Spleen (tissue), 11 donors: ENCODE measurements at regions not wholly inside any gene's neighbourhood (a gene's known extent, or its start where the extent isn't known, plus 50 kb on each side); places are given as distances from the start of the nearest gene placed in this dataset.

ENCODE experiments used
- DNase-seq: peaks from one replicate; pipeline ENCODE4 v3.0.0-alpha.2; 2020
- H3K27ac ChIP-seq, 8 donors: fragments of 200-600 bp; sonication (generic) in 7 of 8; 1 replicate in 4 of 8; 2 replicates in 4 of 8; pipeline versions ENCODE4 v1.5.0 to v1.8.0; 2016 to 2021; ENCODE audit warnings: inconsistent platforms in 4 of 8, mild to moderate bottlenecking in 4 of 8, moderate library complexity in 1 of 8
- H3K27me3 ChIP-seq, 7 donors: fragments of 200-600 bp; sonication (generic) in 6 of 7; replicated peaks in 1 of 7; 1 replicate in 4 of 7; 2 replicates in 3 of 7; pipeline versions ENCODE4 v1.5.0 to v1.8.0; 2016 to 2021; ENCODE audit warnings: inconsistent platforms in 3 of 7, mild to moderate bottlenecking in 1 of 7
- H3K36me3 ChIP-seq, 6 donors: fragments of 200-600 bp; sonication (generic) in 5 of 6; 1 replicate in 4 of 6; 2 replicates in 2 of 6; pipeline versions ENCODE4 v1.5.0 to v1.8.0; 2016 to 2021; ENCODE audit warnings: inconsistent platforms in 2 of 6
- H3K4me1 ChIP-seq, 6 donors: fragments of 200-600 bp; sonication (generic) in 5 of 6; 1 replicate in 3 of 6; 2 replicates in 3 of 6; pipeline versions ENCODE4 v1.5.0 to v1.8.0; 2016 to 2021; ENCODE audit warnings: inconsistent platforms in 3 of 6
- H3K4me3 ChIP-seq, 8 donors: fragments of 200-600 bp; sonication (generic) in 7 of 8; 1 replicate in 4 of 8; 2 replicates in 4 of 8; pipeline versions ENCODE4 v1.5.0 to v1.8.0; 2016 to 2021; ENCODE audit warnings: inconsistent platforms in 4 of 8, mild to moderate bottlenecking in 4 of 8, moderate library complexity in 2 of 8
- H3K9me3 ChIP-seq, 8 donors: fragments of 200-600 bp; sonication (generic) in 7 of 8; 1 replicate in 4 of 8; 2 replicates in 4 of 8; pipeline versions ENCODE4 v1.5.0 to v1.8.0; 2016 to 2021; ENCODE audit warnings: inconsistent platforms in 4 of 8
- POLR2A ChIP-seq, 3 donors: fragments of 450-650 bp; IDR thresholded peaks; one replicate each; pipeline ENCODE4 v1.5.1; 2017; ENCODE audit warnings: antibody characterized with exemption in 3 of 3, mild to moderate bottlenecking in 1 of 3
- POLR2AphosphoS5 ChIP-seq, 3 donors: sonication (generic); formaldehyde crosslinking; IDR thresholded peaks; one replicate each; pipeline ENCODE4 v1.5.1; 2017; ENCODE audit warnings: antibody characterized with exemption in 3 of 3
- WGBS, 5 donors: extraction: QIAGEN DNeasy Blood & Tissue Kit in 3 of 5; methylation state at CpG; one replicate each; pipeline versions ENCODE4 v1.1.5 to v1.1.7; 2013 to 2018; 5-methylcytosine and 5-hydroxymethylcytosine counted together
- intact Hi-C: fragments of 100-400 bp; cut with DNase I; formaldehyde crosslinking; loops from one replicate; pipeline ENCODE4 v1.15.0; 2023; ENCODE audit warnings: low total_unique reads
- TF ChIP-seq, protein P1 (sequence below), 11 experiments: fragments of 200-600 bp in 7 of 11; fragments of 450-650 bp in 4 of 11; sonication (generic) in 4 of 11; IDR thresholded peaks in 8 of 11; conservative IDR thresholded peaks in 3 of 11; 1 replicate in 7 of 11; 2 replicates in 4 of 11; pipeline versions ENCODE4 v1.4.0 to v1.8.0; 2016 to 2021; ENCODE audit warnings: antibody characterized with exemption in 11 of 11, inconsistent platforms in 4 of 11, mild to moderate bottlenecking in 1 of 11
- donor health status: healthy with polysubstance abuse.
- donor health status: DM: no; HTN: no; CAD: no; lungs with moderate emphysema.
- donor health status: DM: no; HTN: no; CAD: no.
- donor health status: Bipolar disorder and iron deficiency.
- donor health status: healthy.
- donor health status: DM: no; HTN: no; CAD: no.
- donor health status: DM: yes; HTN: yes; CAD: no.

GRCh38 chr2:239816576-239817467 is 208.3 kb downstream of the NDUFA10 start:
- TF ChIP-seq POLR2AphosphoS5 (IDR thresholded peaks at IDR 0.05) = no peak
- TF ChIP-seq, protein P1, sequence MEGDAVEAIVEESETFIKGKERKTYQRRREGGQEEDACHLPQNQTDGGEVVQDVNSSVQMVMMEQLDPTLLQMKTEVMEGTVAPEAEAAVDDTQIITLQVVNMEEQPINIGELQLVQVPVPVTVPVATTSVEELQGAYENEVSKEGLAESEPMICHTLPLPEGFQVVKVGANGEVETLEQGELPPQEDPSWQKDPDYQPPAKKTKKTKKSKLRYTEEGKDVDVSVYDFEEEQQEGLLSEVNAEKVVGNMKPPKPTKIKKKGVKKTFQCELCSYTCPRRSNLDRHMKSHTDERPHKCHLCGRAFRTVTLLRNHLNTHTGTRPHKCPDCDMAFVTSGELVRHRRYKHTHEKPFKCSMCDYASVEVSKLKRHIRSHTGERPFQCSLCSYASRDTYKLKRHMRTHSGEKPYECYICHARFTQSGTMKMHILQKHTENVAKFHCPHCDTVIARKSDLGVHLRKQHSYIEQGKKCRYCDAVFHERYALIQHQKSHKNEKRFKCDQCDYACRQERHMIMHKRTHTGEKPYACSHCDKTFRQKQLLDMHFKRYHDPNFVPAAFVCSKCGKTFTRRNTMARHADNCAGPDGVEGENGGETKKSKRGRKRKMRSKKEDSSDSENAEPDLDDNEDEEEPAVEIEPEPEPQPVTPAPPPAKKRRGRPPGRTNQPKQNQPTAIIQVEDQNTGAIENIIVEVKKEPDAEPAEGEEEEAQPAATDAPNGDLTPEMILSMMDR (IDR thresholded peaks at IDR 0.05 in 8 of 11, conservative IDR thresholded peaks at IDR 0.05 in 3 of 11) = no peak
- 73 to 87% (median 82%) methylated on average over 17 of the region's 17 CpGs for WGBS, 5 donors
- DNase-seq = no peak
- no peak overlapping the region for H3K27ac ChIP-seq
- no peak overlapping the region for H3K4me3 ChIP-seq
- peaks cover 0 to 15% (median 0%) of the 10 kb centered on the region in 7 donors for H3K27me3 ChIP-seq
- H3K36me3 ChIP-seq = no peaks in the 10 kb centered on the region
- H3K4me1 ChIP-seq = no peaks in the 10 kb centered on the region
- intact Hi-C loops = no loop called here
- no peaks in the 10 kb centered on the region for H3K9me3 ChIP-seq

DNA sequence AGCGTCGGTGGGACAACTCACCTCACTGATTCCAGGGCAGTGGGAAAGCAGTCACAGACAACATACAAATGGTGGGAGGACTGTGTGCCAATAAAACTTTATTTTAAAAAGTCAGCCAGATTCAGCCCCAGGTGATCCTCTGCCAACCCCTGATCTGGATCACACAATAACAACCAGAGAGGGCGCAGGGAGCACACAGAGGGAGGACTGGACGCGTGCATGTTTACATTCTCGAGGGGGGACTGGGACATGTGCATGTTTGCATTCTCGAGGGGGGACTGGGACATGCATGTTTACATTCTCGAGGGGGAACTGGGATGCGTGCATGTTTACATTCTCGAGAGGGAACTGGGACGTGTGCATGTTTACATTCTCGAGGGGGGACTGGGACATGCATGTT is 209.5 kb downstream of the NDUFA10 start:
- Histone ChIP-seq H3K36me3 (no peaks in the 10 kb centered on the region), H3K27me3 (peaks cover 0 to 15% (median 0%) of the 10 kb centered on the region in 7 donors), H3K27ac (no peak overlapping the region), H3K9me3 (no peaks in the 10 kb centered on the region), H3K4me3 (no peak overlapping the region), H3K4me1 (no peaks in the 10 kb centered on the region)
- DNase-seq = peak; percentile 21
- TF ChIP-seq POLR2A (IDR thresholded peaks at IDR 0.05) = no peak
- TF ChIP-seq, protein P1 (IDR thresholded peaks at IDR 0.05 in 8 of 11, conservative IDR thresholded peaks at IDR 0.05 in 3 of 11) = no peak
- TF ChIP-seq POLR2AphosphoS5 (IDR thresholded peaks at IDR 0.05) = no peak
- intact Hi-C loops = no loop called here
- 65 to 78% (median 75%) methylated on average over 12 of the region's 12 CpGs for WGBS, 5 donors

DNA sequence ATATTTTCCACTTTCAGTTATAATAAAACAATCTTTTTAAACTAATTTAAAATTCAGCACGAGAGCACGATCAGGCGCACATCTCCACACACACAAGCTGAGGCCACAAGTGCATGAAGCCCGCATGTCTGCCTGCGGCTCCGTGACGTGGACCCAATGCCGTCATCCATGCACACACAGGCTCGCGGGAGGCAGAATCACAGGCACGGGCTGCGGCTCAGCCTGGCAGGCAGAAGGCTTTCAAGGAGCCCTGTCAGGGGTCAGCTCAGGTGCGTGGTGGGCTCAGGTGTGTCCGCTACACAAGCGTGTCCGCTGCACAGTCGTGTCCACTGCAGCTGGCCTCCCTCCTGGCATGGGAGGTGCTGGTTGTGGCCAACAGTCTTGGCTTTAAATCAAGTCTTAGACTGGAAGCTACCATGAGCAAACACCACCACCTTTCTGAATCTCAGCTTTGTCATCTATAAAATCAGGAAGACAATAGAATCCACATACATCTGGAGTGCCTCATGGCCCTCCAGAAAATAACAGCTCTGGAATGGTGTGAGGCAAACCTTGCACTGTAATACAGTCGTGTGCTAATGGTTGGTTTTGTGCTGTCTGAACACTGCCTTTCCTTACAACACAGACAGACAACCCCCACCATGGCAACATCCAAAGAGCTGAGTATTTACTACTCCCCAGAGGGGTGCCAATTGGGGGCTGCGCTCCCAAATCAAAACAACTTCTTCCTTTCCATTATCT is 210.1 kb downstream of the NDUFA10 start:
- Histone ChIP-seq H3K36me3 (no peaks in the 10 kb centered on the region), H3K4me3 (no peak overlapping the region), H3K4me1 (no peaks in the 10 kb centered on the region), H3K27ac (no peak overlapping the region), H3K27me3 (peaks cover 0 to 15% (median 0%) of the 10 kb centered on the region in 7 donors), H3K9me3 (no peaks in the 10 kb centered on the region)
- 84 to 93% (median 91%) methylated on average over 17 to 19 of the region's 19 CpGs for WGBS, 5 donors
- intact Hi-C loops = no loop called here
- peak; percentile 63 for DNase-seq
- TF ChIP-seq POLR2A (IDR thresholded peaks at IDR 0.05) (no peak), POLR2AphosphoS5 (IDR thresholded peaks at IDR 0.05) (no peak)
- TF ChIP-seq, protein P1 (IDR thresholded peaks at IDR 0.05 in 8 of 11, conservative IDR thresholded peaks at IDR 0.05 in 3 of 11) = no peak
